ENCODE measurements at regions not wholly inside any gene's neighbourhood (a gene's known extent, or its start where the extent isn't known, plus 50 kb on each side); places are given as distances from the start of the nearest gene placed in this dataset.
"Not testable (repeated sequence)": the region's sequence is repeated elsewhere in the genome, so short reads cannot be mapped to it uniquely, and the experiment has no call there.

GRCh38 chr19:29873801-29874575 lies 62.2 kb downstream of the CCNE1 start:
- Histone ChIP-seq H3K9me3 (no peaks in the 10 kb centered on the region), H3K27me3 (peaks cover 0 to 4% of the 10 kb centered on the region in 2 donors), H3K36me3 (no peaks in the 10 kb centered on the region), H3K4me3 (peak overlapping the region in 3 of 4 donors; percentile 51 to 61 (median 59)), H3K27ac (no peak overlapping the region), H3K4me1 (peaks cover 0 to 29% (median 6%) of the 10 kb centered on the region in 4 donors)
- no peak for DNase-seq
- TF ChIP-seq CTCF (IDR thresholded peaks at IDR 0.05) (no peak), POLR2A (IDR thresholded peaks at IDR 0.05) (no peak)

GRCh38 chr19:29875931-29876330 lies 64.1 kb downstream of the CCNE1 start:
- Histone ChIP-seq H3K27ac (no peak overlapping the region), H3K4me3 (no peak overlapping the region), H3K36me3 (no peaks in the 10 kb centered on the region), H3K9me3 (no peaks in the 10 kb centered on the region), H3K27me3 (peaks cover 0 to 4% of the 10 kb centered on the region in 2 donors), H3K4me1 (peaks cover 0 to 29% (median 6%) of the 10 kb centered on the region in 4 donors)
- no peak for TF ChIP-seq POLR2A (IDR thresholded peaks at IDR 0.05)
- DNase-seq = no peak

GRCh38 chr19:29876414-29876813 lies 64.6 kb downstream of the CCNE1 start:
- no peaks in the 10 kb centered on the region for H3K36me3 ChIP-seq
- no peak overlapping the region for H3K4me3 ChIP-seq
- H3K4me1 ChIP-seq = peaks cover 0 to 29% (median 6%) of the 10 kb centered on the region in 4 donors
- H3K27ac ChIP-seq = no peak overlapping the region
- no peak for DNase-seq
- TF ChIP-seq POLR2A (IDR thresholded peaks at IDR 0.05) = no peak
- TF ChIP-seq CTCF (IDR thresholded peaks at IDR 0.05) = no peak
- no peaks in the 10 kb centered on the region for H3K9me3 ChIP-seq
- H3K27me3 ChIP-seq = peaks cover 0 to 4% of the 10 kb centered on the region in 2 donors

GRCh38 chr19:29876908-29877307 lies 65.1 kb downstream of the CCNE1 start:
- not testable (repeated sequence) for H3K27me3 ChIP-seq, H3K9me3 ChIP-seq, DNase-seq

GRCh38 chr19:29878973-29879654 lies 62.9 kb upstream of the URI1 start:
- Histone ChIP-seq H3K36me3 (no peaks in the 10 kb centered on the region), H3K27me3 (no peaks in the 10 kb centered on the region), H3K27ac (no peak overlapping the region), H3K4me1 (peaks cover 0 to 8% (median 0%) of the 10 kb centered on the region in 4 donors), H3K9me3 (no peaks in the 10 kb centered on the region), H3K4me3 (no peak overlapping the region)
- DNase-seq = no peak
- TF ChIP-seq CTCF (IDR thresholded peaks at IDR 0.05) = no peak
- TF ChIP-seq POLR2A (IDR thresholded peaks at IDR 0.05) = no peak

More at GRCh38 chr19:29876908-29877307, 65.1 kb downstream of the CCNE1 start:
- H3K36me3 ChIP-seq, H3K27ac ChIP-seq, H3K4me3 ChIP-seq: not testable (repeated sequence)
- peaks cover 0 to 29% (median 6%) of the 10 kb centered on the region in 4 donors for H3K4me1 ChIP-seq

- DNase-seq = no peak
- Histone ChIP-seq H3K4me3 (no peak overlapping the region), H3K27ac (no peak overlapping the region), H3K36me3 (no peaks in the 10 kb centered on the region), H3K4me1 (peaks cover 0 to 3% (median 0%) of the 10 kb centered on the region in 4 donors), H3K9me3 (no peaks in the 10 kb centered on the region), H3K27me3 (no peaks in the 10 kb centered on the region)
- no peak for TF ChIP-seq POLR2A (IDR thresholded peaks at IDR 0.05)
- no peak for TF ChIP-seq CTCF (IDR thresholded peaks at IDR 0.05)
These were observed 62.4 kb upstream of the URI1 start for GRCh38 chr19:29879655-29879974.
